ENCODE measurements at regions not wholly inside any gene's neighbourhood (a gene's known extent, or its start where the extent isn't known, plus 50 kb on each side); places are given as distances from the start of the nearest gene placed in this dataset.

GRCh38 chr20:37602634-37603033 is 75.0 kb upstream of the BLCAP start:
- DNase-seq = no peak
- in situ Hi-C loops (cut with HindIII; ENCODE audit: low pct_ligation_motif_present, low pct_unique_long_range_greater_than_20kb, low sequenced_read_pairs) = no loop called here

- in situ Hi-C loops (cut with HindIII; ENCODE audit: low pct_ligation_motif_present, low pct_unique_long_range_greater_than_20kb, low sequenced_read_pairs) = no loop called here
- DNase-seq = no peak
These were observed 72.8 kb upstream of the BLCAP start for GRCh38 chr20:37600486-37600885.

GRCh38 chr20:37598575-37599342 is 71.1 kb upstream of the BLCAP start:
- in situ Hi-C loops (cut with HindIII; ENCODE audit: low pct_ligation_motif_present, low pct_unique_long_range_greater_than_20kb, low sequenced_read_pairs) = no loop called here
- no peak for DNase-seq

- DNase-seq = no peak
- in situ Hi-C loops (cut with HindIII; ENCODE audit: low pct_ligation_motif_present, low pct_unique_long_range_greater_than_20kb, low sequenced_read_pairs) = no loop called here
These were observed 70.4 kb upstream of the BLCAP start for GRCh38 chr20:37598100-37598543.

- no peak for DNase-seq
- in situ Hi-C loops (cut with HindIII; ENCODE audit: low pct_ligation_motif_present, low pct_unique_long_range_greater_than_20kb, low sequenced_read_pairs) = no loop called here
These were observed 69.3 kb upstream of the BLCAP start for GRCh38 chr20:37596890-37597536.

- in situ Hi-C loops (cut with HindIII; ENCODE audit: low pct_ligation_motif_present, low pct_unique_long_range_greater_than_20kb, low sequenced_read_pairs) = no loop called here
- no peak for DNase-seq
These were observed 68.5 kb upstream of the BLCAP start for GRCh38 chr20:37596168-37596567.

- no peak for DNase-seq
- in situ Hi-C loops (cut with HindIII; ENCODE audit: low pct_ligation_motif_present, low pct_unique_long_range_greater_than_20kb, low sequenced_read_pairs) = no loop called here
These were observed 66.0 kb upstream of the BLCAP start for GRCh38 chr20:37593710-37594109.

- in situ Hi-C loops (cut with HindIII; ENCODE audit: low pct_ligation_motif_present, low pct_unique_long_range_greater_than_20kb, low sequenced_read_pairs) = no loop called here
- no peak for DNase-seq
These were observed 63.3 kb upstream of the BLCAP start for GRCh38 chr20:37590938-37591490.

GRCh38 chr20:37586078-37586477 is 58.4 kb upstream of the BLCAP start:
- in situ Hi-C loops (cut with HindIII; ENCODE audit: low pct_ligation_motif_present, low pct_unique_long_range_greater_than_20kb, low sequenced_read_pairs) = no loop called here
- no peak for DNase-seq

- no peak for DNase-seq
- in situ Hi-C loops (cut with HindIII; ENCODE audit: low pct_ligation_motif_present, low pct_unique_long_range_greater_than_20kb, low sequenced_read_pairs) = no loop called here
These were observed 56.6 kb upstream of the BLCAP start for GRCh38 chr20:37584238-37584807.

GRCh38 chr20:37581246-37581645 is 53.6 kb upstream of the BLCAP start:
- in situ Hi-C loops (cut with HindIII; ENCODE audit: low pct_ligation_motif_present, low pct_unique_long_range_greater_than_20kb, low sequenced_read_pairs) = no loop called here
- no peak for DNase-seq

- no peak for DNase-seq
- in situ Hi-C loops (cut with HindIII; ENCODE audit: low pct_ligation_motif_present, low pct_unique_long_range_greater_than_20kb, low sequenced_read_pairs) = no loop called here
These were observed 52.4 kb upstream of the BLCAP start for GRCh38 chr20:37580069-37580468.

GRCh38 chr20:37579106-37579505 is 51.4 kb upstream of the BLCAP start:
- DNase-seq = no peak
- in situ Hi-C loops (cut with HindIII; ENCODE audit: low pct_ligation_motif_present, low pct_unique_long_range_greater_than_20kb, low sequenced_read_pairs) = no loop called here

GRCh38 chr20:37577981-37578380 is 50.3 kb upstream of the BLCAP start:
- DNase-seq = no peak
- in situ Hi-C loops (cut with HindIII; ENCODE audit: low pct_ligation_motif_present, low pct_unique_long_range_greater_than_20kb, low sequenced_read_pairs) = no loop called here
